HG03045 (cell line): ENCODE measurements at regions not wholly inside any gene's neighbourhood (a gene's known extent, or its start where the extent isn't known, plus 50 kb on each side); places are given as distances from the start of the nearest gene placed in this dataset.

Experiments
- ATAC-seq: cut with Tn5 transposase; IDR thresholded peaks from one replicate; pipeline ENCODE4 v1.9.1; 2021; ENCODE audit warnings: mild to moderate bottlenecking, moderate library complexity; ENCODE audit not compliant: unreplicated experiment

DNA sequence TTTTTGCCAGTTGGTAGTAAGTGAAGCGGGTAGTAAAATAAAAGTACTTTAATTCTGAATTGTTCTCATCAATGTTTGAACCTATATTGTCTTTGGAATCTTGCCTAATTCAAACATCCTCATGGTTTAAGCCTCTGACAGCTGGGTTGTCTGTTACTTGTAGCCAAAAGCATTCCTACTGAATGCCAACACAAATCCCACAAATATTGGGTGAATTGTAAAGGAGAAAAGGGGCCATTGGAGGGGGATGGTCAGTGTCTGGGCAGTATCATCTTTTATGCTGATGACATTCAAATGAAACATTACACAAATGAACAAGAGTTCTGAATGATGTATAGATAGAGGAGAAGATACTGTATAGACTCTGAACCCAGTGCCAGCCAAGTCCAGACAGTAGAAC, 309.5 kb downstream of the OSTF1 start:
- no peak for ATAC-seq

DNA sequence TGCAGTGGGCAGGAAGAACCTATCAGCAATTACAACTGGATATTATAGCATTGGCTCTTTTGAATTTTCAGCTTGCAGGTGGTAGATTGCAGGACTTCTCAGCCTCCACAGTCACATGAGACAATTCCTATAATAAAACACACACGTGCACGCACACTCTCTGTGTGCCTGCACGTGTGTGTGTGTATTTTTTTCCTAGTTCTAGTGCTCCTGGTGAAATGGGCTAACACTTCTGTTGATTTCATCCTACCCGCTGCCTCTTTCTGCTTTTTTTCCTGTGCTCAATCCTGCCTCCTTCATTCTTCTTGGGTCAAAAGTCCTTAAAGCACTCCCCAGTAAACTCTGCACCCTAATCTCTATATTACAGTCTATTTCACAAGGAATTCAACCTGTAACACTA, 320.1 kb downstream of the OSTF1 start:
- ATAC-seq, result no peak

DNA sequence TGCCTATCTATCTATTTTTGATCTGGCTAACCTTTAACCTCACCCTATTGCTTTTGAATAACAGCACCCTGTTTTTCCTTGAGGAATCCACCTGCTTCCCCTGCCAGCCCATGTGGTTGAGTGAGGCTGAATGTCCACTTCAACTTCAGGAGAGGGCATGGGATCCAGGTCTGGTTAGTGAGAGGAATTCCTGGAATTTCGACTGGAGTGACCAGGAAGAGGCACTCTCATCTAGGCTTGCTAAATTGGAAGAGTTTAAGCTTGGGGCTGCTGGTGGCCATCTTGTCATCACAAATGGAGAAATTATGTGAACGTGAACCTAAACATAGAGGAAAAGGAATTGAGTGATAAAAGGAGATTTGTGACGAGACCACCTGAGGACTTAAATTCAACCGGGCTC, 322.1 kb downstream of the OSTF1 start:
- no peak for ATAC-seq

DNA sequence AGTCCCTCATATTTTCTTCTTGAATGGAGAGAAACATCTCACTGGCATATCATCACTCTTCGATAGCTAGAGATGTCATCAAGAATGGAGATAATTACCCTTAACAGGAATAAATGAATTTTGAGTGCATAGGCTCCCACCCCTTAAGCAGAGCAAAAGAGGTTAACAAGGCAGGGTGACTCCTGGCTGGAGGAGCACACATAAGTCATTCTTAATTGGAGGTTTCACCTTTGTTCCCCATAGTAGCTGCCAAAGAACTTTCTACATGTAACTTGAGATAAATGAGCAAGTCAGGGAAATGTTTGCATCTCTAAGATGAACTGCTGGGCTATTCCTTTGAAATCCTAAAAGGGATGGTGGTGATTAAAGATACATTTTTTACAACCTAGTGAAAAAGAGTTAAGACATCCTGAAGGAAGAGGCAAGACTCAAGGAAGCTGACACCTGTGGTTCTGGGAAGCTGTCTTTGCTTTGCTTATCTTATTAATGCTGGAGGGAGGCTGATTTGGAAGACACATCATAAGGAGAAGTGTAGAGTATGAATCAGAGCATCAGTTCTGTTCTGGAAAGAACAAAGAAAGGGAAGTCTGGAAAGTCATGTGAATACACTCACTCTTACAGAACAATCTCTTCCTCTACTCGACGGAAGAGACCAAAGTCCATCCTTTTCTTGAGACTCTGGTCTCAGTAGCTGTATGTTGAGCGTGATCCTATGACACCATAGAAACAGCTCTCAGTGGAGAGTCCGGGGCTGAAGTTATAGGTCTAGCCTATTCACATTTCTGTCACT, 326.3 kb downstream of the OSTF1 start:
- ATAC-seq, result no peak

DNA sequence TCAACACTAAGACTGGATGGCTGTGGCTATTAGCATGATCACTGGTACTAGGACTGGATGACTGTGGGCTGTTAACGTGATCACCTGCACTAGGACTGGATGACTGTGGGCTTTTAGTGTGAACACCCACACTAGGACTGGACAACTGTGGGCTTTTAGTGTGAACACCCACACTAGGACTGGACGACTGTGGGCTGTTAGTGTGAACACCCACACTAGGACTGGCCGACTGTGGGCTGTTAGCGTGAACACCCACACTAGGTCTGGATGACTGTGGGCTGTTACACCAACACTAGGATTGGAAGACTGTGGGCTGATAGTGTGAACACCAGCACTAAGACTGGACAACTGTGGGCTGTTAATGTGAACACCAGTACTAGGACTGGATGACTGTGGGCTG, 329.2 kb downstream of the OSTF1 start:
- ATAC-seq, result no peak

DNA sequence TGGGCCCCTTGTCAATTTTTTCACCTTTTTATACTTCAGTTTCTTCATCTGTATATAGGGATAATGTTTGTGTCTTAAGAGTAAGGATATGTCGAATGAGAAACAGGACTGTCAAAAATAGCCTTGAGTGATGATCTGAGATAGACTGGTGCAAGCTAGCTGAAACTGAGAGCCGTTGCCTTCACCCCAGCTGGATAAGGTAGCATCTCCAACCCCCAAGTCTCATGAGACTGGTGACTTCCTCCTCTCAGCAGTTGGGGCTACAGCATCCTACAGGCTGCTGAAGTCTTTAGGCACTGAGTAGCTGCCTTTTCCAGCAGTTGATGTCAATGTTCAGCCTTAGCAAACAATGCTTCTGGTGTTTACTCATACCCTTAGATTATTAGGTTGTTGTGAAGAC, 330.2 kb downstream of the OSTF1 start:
- no peak for ATAC-seq

DNA sequence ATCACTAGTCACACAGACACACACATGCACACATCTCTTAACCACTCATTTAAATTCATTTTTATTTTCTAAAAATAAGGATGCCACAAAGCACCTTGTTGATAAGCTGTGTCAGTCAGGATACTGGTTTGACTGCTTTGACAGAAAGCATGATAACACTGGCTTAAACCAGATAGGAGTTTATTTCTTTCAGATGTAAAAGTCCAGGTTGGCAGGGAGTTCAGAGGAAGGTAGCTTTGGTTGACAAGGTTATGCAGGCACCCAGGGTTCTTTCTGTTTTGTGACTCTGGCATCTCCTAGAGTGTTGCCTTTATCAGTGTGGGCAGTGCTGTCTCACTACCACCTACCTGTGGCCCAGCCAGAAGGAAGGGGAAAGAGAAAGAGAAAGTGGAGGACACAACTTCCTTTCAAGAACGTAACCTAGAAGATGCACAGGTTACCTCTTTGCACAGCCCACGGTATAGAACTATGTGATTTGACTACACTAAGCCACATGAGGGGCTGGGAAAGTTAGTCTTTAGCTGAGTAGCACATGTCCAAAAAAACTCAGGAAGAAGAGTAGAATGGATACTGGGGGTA, 334.7 kb downstream of the OSTF1 start:
- no peak for ATAC-seq

DNA sequence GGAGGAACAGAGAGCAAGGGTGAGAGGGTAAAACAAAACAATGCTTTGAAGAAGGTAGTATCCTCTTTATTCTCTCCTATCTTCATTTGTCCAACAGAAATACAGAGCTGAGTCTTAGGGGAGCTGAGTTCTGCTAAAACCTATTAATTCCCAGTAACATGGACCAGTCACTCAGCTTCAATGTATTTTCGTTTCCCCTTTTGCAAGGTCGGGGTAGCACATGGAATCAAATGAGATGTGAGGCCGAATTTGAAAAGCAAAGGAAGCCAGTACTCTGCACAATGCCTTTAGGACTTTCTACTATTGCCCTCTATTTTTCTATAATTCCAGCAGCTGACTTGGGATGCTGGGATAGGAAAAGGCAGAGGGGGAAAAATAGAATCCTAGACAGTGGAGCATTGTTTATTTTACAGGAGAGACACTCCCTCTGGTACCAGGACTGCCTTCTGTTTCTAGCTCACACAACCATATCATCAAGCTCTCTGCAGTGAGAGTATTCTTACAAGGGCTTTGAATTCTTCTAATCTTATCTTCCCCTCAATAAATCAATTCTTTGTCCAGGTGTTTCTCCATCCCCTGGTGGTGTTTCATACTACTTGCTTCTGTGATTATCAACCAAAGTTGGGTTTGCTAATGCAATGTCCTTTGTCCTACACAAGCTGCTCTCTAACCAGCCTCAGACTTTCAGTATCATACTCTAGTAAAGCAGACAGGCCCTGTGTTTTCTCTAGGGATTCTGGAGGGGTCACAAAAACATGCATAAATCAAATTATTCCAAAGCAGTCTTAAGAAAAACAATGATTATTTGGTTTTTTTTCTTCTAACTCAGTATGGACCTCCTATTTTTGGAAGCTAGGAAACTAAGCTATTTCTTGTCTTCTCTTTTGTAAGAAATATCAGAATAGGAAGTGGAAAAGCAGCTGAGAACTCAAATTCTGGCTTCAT, 341.5 kb downstream of the OSTF1 start:
- no peak for ATAC-seq

DNA sequence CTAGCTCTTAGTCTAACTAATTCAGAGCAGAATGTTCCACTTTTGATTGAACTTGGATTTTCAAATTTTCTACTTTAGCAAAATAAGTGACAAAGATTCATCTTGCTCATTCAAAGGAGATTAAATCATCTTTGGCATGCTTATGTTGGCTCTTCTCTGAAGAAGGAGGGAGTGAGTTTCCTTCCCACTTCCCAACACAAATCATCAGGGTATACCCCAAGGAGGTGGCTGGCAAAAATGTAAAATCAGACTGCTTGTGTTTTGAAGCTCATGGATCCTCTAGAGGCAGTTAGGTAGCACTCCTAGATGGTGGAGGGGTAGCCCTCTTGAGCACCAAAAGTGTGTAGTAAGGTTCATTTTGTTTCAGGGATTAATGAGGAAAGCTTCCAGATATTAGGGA, 343.1 kb downstream of the OSTF1 start:
- ATAC-seq, result no peak

DNA sequence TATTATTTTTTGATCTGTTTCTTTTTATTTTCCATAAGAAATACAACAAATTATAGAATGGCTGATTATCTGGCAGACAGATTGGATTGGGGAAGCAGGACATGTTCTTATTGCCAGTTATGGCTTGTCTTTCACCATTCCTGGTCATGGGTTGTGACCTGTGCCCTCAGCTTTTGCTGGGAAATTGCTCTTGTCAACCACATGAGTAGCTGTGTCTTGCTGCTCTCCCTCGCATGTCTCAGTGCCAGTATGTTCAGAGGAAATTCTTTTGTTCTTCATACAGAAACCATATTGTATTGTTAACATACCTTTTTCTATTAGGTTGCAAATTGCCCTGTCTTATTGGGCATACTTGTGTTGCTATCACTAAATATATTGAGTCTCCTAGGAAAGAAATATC, 344.1 kb downstream of the OSTF1 start:
- ATAC-seq, result no peak

DNA sequence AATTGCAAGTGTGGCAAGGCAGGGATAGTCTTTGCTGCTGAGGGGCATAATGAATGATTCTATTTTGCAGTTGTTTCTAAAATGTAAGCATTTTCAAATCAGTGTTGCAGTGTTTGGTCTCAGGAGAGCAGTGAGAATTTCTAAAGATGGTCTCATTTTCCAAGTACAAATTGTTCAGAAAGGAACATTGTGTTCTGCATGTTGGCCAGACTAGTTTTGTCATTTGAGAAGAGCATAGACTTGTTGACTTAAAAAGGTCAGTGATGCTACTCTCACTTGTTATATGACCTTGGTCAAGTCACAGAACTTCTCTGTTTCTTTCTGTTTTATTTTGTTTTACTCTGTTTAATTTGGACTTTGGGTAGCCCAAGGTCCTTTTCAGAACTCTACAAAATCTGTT, 344.6 kb downstream of the OSTF1 start:
- no peak for ATAC-seq

DNA sequence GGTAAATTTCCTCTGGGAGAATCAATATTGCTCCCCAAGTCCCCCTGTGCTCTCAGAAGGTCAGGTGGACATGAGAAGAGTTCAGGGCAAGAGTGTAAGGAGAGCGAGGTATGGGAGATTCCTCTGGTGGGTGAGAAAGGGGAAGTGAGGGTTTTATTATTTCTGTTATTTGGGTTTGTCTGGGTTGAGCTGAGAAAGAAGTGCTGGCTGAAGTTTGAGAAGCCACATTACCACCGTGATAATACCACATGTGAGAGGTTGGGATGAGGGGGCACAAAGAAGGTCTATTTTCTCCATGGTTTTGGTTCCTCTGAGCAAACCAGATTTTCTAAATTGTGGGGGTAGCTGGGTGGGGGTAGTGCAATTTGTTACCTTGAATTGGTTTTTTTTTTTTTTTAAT, 350.4 kb downstream of the OSTF1 start:
- no peak for ATAC-seq

DNA sequence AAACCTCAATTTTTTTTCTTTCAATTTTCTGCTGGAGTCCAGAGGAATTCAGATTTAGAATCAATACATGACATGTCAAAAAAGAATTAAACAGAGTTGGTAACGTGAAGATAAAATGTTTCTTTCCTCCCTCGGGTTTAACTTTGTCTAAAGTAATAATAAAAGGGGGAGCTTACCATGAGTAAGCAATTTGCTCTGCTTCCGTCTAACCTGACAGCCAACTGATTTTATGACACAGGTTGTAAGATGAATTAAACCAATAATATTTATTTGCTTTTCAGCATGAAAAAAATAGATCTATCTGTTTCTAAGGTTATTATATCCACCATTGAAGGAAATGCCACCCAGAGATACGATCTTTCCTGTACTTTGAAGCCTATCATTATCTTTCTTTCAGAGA, 352.6 kb downstream of the OSTF1 start:
- ATAC-seq, result no peak

DNA sequence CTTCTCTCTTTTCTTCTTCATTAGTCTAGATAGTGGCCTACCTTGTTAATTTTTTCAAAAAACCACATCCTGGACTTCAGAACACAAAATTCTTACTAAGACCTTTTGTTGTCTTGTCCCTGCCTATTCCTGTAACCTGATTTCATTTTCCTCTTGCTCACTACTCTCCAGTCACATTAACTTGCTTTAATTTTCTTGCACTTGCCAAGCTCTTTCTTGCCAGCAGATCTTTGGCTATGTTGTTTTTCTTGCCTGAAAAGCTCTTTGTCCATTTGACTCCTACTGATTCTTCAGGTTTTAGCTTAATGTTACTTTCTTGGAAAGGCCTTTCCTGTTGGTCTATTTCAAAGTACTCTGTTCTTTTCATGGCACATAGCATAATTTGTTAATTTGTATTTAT, 356.8 kb downstream of the OSTF1 start:
- no peak for ATAC-seq

DNA sequence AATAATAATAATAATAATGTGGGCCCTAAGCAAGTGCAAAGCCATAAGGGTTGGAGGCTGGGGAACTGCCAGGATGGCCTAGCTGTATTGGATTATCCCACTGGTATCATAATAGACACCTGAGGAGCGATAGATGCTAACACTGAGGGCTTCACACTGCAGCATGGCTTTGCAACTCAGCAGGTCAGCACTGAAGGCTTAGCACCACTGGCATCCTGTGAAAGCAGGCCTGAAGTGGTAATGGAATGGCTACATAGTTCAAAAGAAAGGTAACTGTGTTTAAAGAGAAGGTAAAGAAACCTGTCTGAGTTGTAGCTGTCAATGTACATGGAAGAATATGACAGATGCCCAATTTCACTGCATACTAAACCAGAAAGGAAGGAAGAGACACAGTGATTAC, 359.0 kb downstream of the OSTF1 start:
- no peak for ATAC-seq

DNA sequence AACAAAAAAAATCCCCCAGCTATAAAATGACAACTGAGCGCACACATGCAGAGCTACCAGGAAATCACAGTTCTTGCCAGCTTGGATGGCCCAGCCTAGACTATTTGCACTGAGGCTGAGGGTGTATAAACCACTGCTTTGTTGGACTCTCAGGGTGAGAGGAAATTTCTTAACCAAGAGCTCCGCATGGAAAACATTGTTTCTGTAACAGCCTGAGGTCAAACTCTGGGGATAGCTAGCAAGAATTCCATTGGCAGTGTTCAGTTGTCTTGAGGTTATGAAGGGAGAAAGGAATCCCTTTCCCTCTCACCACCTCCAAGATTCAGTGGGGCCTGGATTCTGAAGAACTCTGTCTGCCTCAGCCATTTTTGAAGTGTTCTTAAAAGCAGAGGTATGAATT, 360.0 kb downstream of the OSTF1 start:
- no peak for ATAC-seq

DNA sequence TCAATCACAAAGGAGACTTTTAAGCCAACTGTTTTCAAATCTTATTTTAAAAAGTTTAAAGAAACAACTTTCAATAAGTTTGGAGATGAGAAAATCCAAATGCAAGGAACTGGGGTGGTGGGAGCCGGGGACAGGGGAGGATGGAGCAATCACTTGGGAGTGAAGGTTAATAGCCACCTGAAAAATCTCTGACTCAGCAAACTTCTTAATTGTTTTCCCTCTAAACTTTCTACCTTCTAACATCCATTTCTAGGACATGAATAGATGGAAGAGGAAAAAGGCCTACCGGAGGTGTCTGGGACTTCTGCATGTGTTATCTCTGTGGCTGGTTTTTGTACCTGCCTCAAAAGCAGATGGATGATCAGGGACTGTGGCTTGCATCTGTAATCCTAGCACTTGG, 360.6 kb downstream of the OSTF1 start:
- ATAC-seq, result no peak

DNA sequence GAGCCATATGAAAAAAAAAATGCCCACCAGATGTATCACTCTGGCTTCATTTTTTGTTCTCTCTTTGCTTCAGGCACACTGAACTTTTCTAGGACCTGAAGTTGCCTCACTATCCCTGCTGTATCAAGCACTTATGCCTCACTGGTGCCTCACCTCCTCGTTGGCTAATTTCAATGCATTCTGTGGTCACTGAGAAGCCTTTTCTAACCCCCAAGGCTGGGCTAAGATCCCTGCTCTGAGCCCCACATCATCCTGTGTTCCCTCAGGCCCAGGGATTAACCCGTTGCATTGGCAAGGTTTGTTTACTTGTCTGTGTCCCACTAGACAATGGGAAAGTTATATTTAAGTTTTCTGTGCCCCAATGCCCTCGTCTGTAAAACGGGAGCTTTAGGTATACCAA, 362.7 kb downstream of the OSTF1 start:
- no peak for ATAC-seq

DNA sequence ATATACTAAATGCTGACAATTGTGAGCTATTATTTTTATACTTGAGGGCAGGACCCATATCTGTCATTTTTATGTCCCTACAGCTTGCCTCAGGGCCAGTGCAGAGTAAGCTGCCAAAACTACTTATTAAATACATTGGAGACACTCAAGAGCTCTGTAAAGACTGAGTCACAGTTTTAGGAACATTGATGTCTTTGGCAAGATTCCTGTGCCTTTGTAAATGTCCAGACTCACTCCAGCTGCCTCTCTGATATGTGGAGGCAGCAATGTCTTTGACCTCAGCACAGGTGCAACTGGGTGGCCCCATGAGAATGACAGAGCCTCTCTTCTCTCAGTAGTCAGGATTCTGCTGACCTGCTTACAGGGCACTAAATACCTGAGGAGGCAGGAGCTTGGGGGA, 363.2 kb downstream of the OSTF1 start:
- ATAC-seq, result no peak

DNA sequence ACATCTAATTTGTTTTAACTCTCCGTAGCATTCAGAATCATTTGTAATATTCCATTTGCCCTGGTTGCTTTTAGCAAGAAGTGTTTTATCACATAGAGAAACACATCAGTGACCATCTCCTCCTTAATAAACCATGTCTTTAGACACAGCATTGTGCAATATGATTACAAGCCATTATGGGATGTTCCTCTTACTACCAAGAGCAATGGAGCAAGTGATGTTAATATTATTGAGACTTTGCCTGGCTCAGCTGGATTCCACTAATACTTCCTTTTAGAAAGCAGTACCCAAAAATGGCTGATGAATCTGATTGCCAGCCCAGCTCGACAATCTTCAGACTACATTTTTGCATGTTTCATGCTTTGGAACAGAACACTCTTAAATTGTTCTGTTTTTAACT, 364.2 kb downstream of the OSTF1 start:
- ATAC-seq, result no peak

DNA sequence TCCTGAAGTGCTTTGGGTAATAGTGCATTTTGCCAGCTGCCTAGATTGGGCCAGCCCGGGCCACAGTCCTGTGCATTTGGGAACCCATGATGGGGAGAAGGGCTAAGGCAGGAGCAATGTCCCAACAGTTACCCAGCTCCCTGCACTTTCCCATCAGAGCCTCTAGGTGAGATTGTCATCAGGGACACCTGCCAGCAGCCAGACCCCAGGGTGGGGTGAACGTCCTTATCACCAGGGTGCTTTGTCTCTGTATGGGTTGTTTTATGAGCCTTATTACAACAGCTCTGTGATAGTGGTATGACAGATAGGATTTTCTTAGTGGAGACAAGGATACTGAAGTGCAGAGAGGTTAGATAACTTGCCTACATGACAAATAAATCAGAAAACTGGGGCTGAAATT, 365.7 kb downstream of the OSTF1 start:
- ATAC-seq, result no peak

DNA sequence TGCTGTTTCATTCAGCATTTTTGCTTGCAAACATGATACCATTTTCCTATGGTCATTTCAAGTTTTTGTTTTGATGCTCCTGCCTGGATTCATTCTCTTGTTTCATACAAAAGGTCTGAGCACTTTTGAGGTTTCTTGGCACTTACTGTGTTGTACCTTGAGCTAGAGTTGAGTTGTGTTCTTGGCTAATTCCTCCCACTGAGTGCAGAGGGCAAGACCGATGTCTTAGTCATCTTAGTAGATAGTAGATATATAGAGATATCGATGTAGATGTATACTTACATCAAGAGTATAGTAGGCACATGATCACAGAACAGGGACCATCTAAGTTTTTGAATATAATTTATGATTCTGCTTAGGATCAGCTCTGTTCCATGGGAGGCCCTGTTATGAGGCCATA, 366.6 kb downstream of the OSTF1 start:
- no peak for ATAC-seq
